DND-41 (cell line): ENCODE measurements at regions not wholly inside any gene's neighbourhood (a gene's known extent, or its start where the extent isn't known, plus 50 kb on each side); places are given as distances from the start of the nearest gene placed in this dataset.

Experiments
- ATAC-seq: fragments of 200-7000 bp; cut with Tn5 transposase; 3 replicates; pipeline ENCODE4 v1.9.1; 2021; ENCODE audit warnings: low read depth; ENCODE audit not compliant: insufficient read depth
- DNase-seq: peaks from one replicate; pipeline ENCODE4 v3.0.0-alpha.2; 2020
- H2AFZ ChIP-seq: 2 replicates; pipeline ENCODE4 v1.6.0; 2012; ENCODE audit warnings: low read depth, low read length
- H3K27ac ChIP-seq: 2 replicates; pipeline ENCODE4 v1.5.1; 2012; ENCODE audit warnings: low read length, inconsistent platforms
- H3K27me3 ChIP-seq: fragments of 200-600 bp; sonication (generic); 2 replicates; pipeline ENCODE4 v1.6.0; 2012; ENCODE audit warnings: low read length, mild to moderate bottlenecking, inconsistent platforms; ENCODE audit not compliant: insufficient read depth, poor library complexity
- H3K36me3 ChIP-seq: 2 replicates; pipeline ENCODE4 v1.5.1; 2012; ENCODE audit warnings: low read length, inconsistent platforms; ENCODE audit not compliant: insufficient read depth
- H3K4me1 ChIP-seq: 2 replicates; pipeline ENCODE4 v1.5.1; 2012; ENCODE audit warnings: mild to moderate bottlenecking, low read length; ENCODE audit not compliant: insufficient read depth
- H3K4me2 ChIP-seq: 2 replicates; pipeline ENCODE4 v1.6.0; 2012; ENCODE audit warnings: mild to moderate bottlenecking, moderate library complexity, low read length, inconsistent platforms; ENCODE audit not compliant: insufficient read depth
- H3K4me3 ChIP-seq, 2 experiments: fragments of 200-600 bp in 1 of 2; shearing (Covaris generic) in 1 of 2; 2 replicates each; pipeline ENCODE4 v1.5.1; 2012 to 2016; ENCODE audit warnings: inconsistent platforms in 2 of 2, low read length in 2 of 2, mild to moderate bottlenecking in 2 of 2, low read depth in 1 of 2, moderate library complexity in 1 of 2
- H3K79me2 ChIP-seq: 2 replicates; pipeline ENCODE4 v1.6.0; 2012; ENCODE audit warnings: low read length, inconsistent platforms; ENCODE audit not compliant: insufficient read depth
- H3K9ac ChIP-seq: 2 replicates; pipeline ENCODE4 v1.6.0; 2012; ENCODE audit warnings: low read depth, mild to moderate bottlenecking, inconsistent platforms, low read length, moderate library complexity
- H3K9me3 ChIP-seq: 2 replicates; pipeline ENCODE4 v1.5.1; 2012; ENCODE audit warnings: low read length, moderate library complexity, mild to moderate bottlenecking, inconsistent platforms; ENCODE audit not compliant: insufficient read depth, severe bottlenecking
- H4K20me1 ChIP-seq: 2 replicates; pipeline ENCODE4 v1.6.0; 2012; ENCODE audit warnings: low read length; ENCODE audit not compliant: insufficient read depth
- CTCF ChIP-seq: IDR thresholded peaks from 2 replicates; pipeline ENCODE4 v1.5.1; 2012; ENCODE audit warnings: borderline replicate concordance, low read length, moderate library complexity, mild to moderate bottlenecking; ENCODE audit not compliant: poor library complexity, severe bottlenecking; ENCODE audit errors: extremely low read depth
- EZH2 ChIP-seq: IDR thresholded peaks from 3 replicates; pipeline ENCODE4 v1.6.1; 2012; ENCODE audit warnings: borderline replicate concordance, low read depth, mild to moderate bottlenecking, moderate library complexity, low read length, inconsistent platforms; ENCODE audit not compliant: severe bottlenecking

GRCh38 chr7:86976958-86977357 is 82.5 kb downstream of the ELAPOR2 start:
- Histone ChIP-seq H4K20me1 (no peaks in the 10 kb centered on the region), H3K27ac (no peak overlapping the region), H3K36me3 (no peaks in the 10 kb centered on the region), H3K4me3 (no peak overlapping the region), H3K79me2 (no peaks in the 10 kb centered on the region), H3K4me1 (no peaks in the 10 kb centered on the region), H3K9me3 (no peaks in the 10 kb centered on the region), H3K9ac (no peak overlapping the region), H2AFZ (no peak overlapping the region), H3K27me3 (peaks cover 6% of the 10 kb centered on the region), H3K4me2 (no peak overlapping the region)
- TF ChIP-seq CTCF (no peak), EZH2 (no peak)
- no peak for ATAC-seq
- DNase-seq, result no peak

GRCh38 chr7:86975914-86976313 is 83.5 kb downstream of the ELAPOR2 start:
- no peaks in the 10 kb centered on the region for H3K4me1 ChIP-seq
- H4K20me1 ChIP-seq, result no peaks in the 10 kb centered on the region
- no peaks in the 10 kb centered on the region for H3K36me3 ChIP-seq
- H3K27me3 ChIP-seq, result peaks cover 6% of the 10 kb centered on the region
- DNase-seq, result no peak
- no peak for TF ChIP-seq EZH2
- no peak for TF ChIP-seq CTCF
- no peak overlapping the region for H2AFZ ChIP-seq
- H3K79me2 ChIP-seq, result no peaks in the 10 kb centered on the region
- ATAC-seq, result no peak
- H3K4me2 ChIP-seq, result no peak overlapping the region
- H3K9ac ChIP-seq, result no peak overlapping the region
- H3K9me3 ChIP-seq, result no peaks in the 10 kb centered on the region
- H3K4me3 ChIP-seq, result no peak overlapping the region
- no peak overlapping the region for H3K27ac ChIP-seq

GRCh38 chr7:86975449-86975848 is 84.0 kb downstream of the ELAPOR2 start:
- no peaks in the 10 kb centered on the region for H3K9me3 ChIP-seq
- no peak overlapping the region for H2AFZ ChIP-seq
- no peak for TF ChIP-seq EZH2
- no peak for TF ChIP-seq CTCF
- no peaks in the 10 kb centered on the region for H4K20me1 ChIP-seq
- peaks cover 6% of the 10 kb centered on the region for H3K27me3 ChIP-seq
- no peak for DNase-seq
- H3K4me2 ChIP-seq, result no peak overlapping the region
- no peaks in the 10 kb centered on the region for H3K4me1 ChIP-seq
- no peak for ATAC-seq
- H3K36me3 ChIP-seq, result no peaks in the 10 kb centered on the region
- H3K79me2 ChIP-seq, result no peaks in the 10 kb centered on the region
- no peak overlapping the region for H3K9ac ChIP-seq
- no peak overlapping the region for H3K27ac ChIP-seq
- H3K4me3 ChIP-seq, result no peak overlapping the region

- DNase-seq (no peak), ATAC-seq (no peak)
- no peak overlapping the region for H3K9ac ChIP-seq
- H3K27me3 ChIP-seq, result peaks cover 6% of the 10 kb centered on the region
- H3K4me1 ChIP-seq, result no peaks in the 10 kb centered on the region
- H3K4me2 ChIP-seq, result no peak overlapping the region
- H3K9me3 ChIP-seq, result no peaks in the 10 kb centered on the region
- H3K79me2 ChIP-seq, result no peaks in the 10 kb centered on the region
- no peaks in the 10 kb centered on the region for H3K36me3 ChIP-seq
- H3K27ac ChIP-seq, result no peak overlapping the region
- H2AFZ ChIP-seq, result no peak overlapping the region
- H4K20me1 ChIP-seq, result no peaks in the 10 kb centered on the region
- no peak overlapping the region for H3K4me3 ChIP-seq
- TF ChIP-seq CTCF, result no peak
- TF ChIP-seq EZH2, result no peak
Observed at GRCh38 chr7:86972072-86972471, 87.4 kb downstream of the ELAPOR2 start.
